Ramos (cell line): ENCODE measurements at regions not wholly inside any gene's neighbourhood (a gene's known extent, or its start where the extent isn't known, plus 50 kb on each side); places are given as distances from the start of the nearest gene placed in this dataset.

Experiments used
- in situ Hi-C: fragments of 300-500 bp; cut with MboI; formaldehyde crosslinking; loops from one replicate; pipeline ENCODE4 v1.14.3; 2022; ENCODE audit warnings: low sequenced_read_pairs; ENCODE audit not compliant: unreplicated experiment

GRCh38 chr22:19638282-19639015 is 75.9 kb upstream of the SEPTIN5 start:
- in situ Hi-C loops: no loop called here

- in situ Hi-C loops: no loop called here
Measured at GRCh38 chr22:19639610-19640135, 74.6 kb upstream of the SEPTIN5 start.

GRCh38 chr22:19640306-19640705 is 74.0 kb upstream of the SEPTIN5 start:
- in situ Hi-C loops: no loop called here

GRCh38 chr22:19641254-19641982 is 72.9 kb upstream of the SEPTIN5 start:
- in situ Hi-C loops: no loop called here

- in situ Hi-C loops: no loop called here
Measured at GRCh38 chr22:19641983-19642451, 72.3 kb upstream of the SEPTIN5 start.

- in situ Hi-C loops: no loop called here
Measured at GRCh38 chr22:19643448-19644313, 70.6 kb upstream of the SEPTIN5 start.

- in situ Hi-C loops: no loop called here
Measured at GRCh38 chr22:19644314-19645223, 69.7 kb upstream of the SEPTIN5 start.

- in situ Hi-C loops: no loop called here
Measured at GRCh38 chr22:19645391-19645790, 68.9 kb upstream of the SEPTIN5 start.

GRCh38 chr22:19645905-19646304 is 68.4 kb upstream of the SEPTIN5 start:
- in situ Hi-C loops: no loop called here

GRCh38 chr22:19646383-19646782 is 67.9 kb upstream of the SEPTIN5 start:
- in situ Hi-C loops: no loop called here

GRCh38 chr22:19648419-19648929 is 65.8 kb upstream of the SEPTIN5 start:
- in situ Hi-C loops: no loop called here

- in situ Hi-C loops: no loop called here
Measured at GRCh38 chr22:19652316-19652715, 62.0 kb upstream of the SEPTIN5 start.

GRCh38 chr22:19654338-19654987 is 59.8 kb upstream of the SEPTIN5 start:
- in situ Hi-C loops: no loop called here

GRCh38 chr22:19655399-19655798 is 58.9 kb upstream of the SEPTIN5 start:
- in situ Hi-C loops: no loop called here

GRCh38 chr22:19656541-19657251 is 57.6 kb upstream of the SEPTIN5 start:
- in situ Hi-C loops: no loop called here

GRCh38 chr22:19657252-19658056 is 56.8 kb upstream of the SEPTIN5 start:
- in situ Hi-C loops: no loop called here
